ENCODE measurements at regions not wholly inside any gene's neighbourhood (a gene's known extent, or its start where the extent isn't known, plus 50 kb on each side); places are given as distances from the start of the nearest gene placed in this dataset.
"Not testable (repeated sequence)": the region's sequence is repeated elsewhere in the genome, so short reads cannot be mapped to it uniquely, and the experiment has no call there.

DNA sequence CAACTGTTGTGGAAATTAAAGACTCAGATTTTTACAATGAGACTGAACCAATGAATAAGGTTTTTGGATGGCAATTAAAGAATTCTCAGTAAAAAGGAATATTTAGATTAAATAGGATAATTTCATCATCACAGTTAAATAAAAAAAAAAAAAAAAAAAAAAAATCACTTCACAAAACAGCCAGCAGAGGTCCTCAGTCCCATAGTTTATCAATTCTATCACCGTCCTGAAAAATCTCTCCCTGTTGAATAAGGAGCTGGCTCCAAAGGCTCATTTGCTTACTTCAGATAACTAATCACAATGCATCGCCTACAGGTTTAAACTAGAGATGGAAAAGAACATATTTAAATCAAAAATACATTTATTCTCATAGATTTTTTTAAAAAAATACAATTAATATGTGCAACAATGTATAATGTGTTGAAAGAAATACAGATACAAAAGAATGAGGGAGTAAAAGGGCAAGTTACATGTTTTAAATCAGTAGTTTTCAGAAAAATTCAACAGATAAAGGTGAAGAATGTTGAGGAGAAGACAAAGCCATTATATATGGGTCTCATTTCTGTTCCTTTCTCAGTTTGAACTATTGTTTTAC lies 175.8 kb upstream of the CHD1 start:
- DNase-seq, result no peak

DNA sequence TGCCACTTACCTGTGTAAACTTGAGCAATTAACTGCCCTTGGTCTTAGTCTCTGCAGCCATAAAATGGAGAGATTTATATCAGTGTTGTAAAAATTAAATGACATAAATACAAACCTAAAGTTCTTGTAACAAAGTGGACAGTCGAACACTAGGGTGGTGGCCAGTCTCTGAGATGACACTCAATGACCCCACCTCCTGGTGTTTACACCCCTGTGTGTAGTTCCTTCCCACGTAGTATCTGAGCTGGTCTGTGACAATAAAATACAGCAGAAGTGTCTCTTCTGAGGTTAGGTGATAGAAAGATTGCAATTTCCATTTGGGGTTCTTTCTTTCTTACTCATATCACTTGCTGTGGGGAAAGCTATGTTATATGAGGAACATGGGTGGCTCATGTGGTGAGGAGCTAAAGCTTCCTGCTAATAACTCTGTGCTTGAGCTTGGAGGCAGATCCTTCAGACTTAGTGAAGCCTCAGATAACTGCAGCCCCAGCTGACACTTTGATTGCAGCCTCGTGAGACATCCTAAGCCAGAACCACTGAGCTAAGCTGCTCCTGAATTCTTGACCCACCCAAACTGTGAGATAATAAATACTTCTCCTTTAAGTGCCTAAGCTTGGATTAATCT lies 173.4 kb upstream of the CHD1 start:
- DNase-seq, result no peak

DNA sequence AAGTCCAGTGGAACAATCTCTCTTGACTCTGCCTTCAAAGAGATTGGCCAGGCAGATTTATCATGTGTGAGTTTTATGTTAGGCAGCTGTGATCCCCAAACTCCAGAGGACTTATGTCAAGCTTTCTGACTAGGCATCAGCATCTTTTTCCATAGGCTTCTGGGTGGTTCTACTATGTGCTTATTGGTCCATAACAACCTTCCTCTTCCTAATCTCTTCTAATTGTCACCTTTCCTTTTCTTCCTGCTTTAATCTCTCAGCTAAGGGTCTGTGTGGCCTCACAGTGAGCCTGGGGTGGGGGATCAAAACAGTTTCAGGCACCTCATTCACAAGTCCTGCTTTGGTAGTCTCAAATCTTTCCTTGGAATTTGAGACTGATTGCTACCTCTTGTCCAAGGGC lies 170.9 kb upstream of the CHD1 start:
- no peak for DNase-seq

DNA sequence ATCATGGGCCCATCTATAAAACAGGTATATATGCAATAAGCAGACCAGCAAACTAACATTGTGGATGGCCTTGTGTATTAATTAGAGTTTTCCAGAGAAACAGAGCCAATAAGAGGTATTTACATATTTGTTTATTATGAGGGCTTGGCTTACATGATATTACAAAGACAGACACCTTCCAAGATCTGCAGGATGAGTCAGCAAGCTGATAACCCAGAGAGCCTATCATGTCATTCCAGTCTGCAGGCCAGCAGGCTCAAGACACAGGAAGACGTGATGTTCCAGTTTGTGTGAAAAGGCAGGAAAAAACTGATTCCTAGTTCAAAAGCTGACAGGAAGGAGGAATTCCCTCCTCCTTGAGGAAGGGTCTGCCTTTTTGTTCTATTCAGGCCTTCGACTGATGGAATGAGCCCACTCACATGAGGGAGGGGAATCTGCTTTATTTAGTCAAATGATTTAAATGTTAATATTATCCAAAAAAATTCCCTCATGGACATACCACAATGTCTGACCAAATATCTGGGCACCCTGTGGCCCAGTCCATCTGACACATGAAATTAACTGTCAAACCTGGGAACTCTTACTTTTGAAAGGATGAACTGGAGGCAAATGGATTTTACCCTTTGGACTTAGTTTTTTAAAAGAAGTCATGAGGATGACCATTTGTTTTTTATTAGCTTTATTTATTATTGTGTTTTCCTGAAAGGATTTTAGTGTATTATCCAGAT lies 161.2 kb upstream of the CHD1 start:
- no peak for DNase-seq

DNA sequence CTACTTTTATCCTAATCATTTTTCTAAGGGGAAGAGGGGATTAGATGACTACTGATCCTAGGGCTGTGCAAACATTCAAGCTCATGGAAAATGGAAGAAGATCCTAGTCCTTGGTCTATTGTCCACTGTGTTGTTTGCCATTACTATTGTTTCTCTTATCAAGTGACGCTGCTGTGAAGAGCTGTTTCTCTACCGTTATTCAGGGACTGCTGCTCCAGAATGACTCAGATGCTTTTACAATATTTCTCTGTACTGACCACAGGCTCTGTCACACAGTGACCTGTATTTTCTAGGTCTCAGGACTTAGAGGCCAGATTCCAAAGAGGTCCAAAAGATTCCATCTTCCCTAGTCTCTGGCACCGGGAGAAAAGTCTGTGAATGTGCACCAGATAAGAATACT lies 159.5 kb upstream of the CHD1 start:
- no peak for DNase-seq

DNA sequence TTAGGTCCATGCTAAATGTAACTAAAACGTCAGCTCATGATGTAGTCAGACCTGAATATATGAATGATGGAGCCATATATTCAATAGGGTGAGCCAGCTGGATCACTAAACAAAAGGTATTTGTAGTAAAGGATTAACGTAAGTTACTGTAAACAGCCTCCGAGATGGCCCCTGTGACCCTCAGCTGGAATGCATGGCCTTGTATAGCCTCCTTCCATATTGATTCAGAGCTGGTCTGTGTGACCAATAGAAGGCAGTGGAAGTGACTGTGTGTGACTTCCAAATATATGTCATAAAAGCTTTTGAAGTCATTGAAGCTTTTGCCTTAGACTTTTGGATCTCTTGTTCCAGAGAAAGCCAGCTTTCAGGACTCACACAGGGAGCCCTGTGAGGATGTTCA lies 154.4 kb upstream of the CHD1 start:
- DNase-seq, result no peak

DNA sequence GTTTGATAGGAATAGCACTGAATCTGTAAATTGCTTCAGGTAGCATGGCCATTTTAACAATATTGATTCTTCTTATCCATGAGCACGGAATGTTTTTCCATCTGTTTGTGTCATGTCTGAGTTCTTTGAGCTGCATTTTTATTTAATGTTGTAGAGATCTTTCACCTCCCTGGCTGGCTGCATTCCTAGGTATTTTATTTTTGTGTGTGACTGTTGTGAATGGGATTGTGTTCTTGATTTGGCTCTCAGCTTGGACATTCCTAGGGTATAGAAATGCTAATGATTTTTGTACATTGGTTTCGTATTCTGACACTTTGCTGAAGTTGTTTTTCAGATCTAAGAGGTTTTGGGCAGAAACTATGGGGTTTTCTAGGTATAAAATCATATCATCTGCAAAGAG lies 152.9 kb upstream of the CHD1 start:
- DNase-seq, result no peak

DNA sequence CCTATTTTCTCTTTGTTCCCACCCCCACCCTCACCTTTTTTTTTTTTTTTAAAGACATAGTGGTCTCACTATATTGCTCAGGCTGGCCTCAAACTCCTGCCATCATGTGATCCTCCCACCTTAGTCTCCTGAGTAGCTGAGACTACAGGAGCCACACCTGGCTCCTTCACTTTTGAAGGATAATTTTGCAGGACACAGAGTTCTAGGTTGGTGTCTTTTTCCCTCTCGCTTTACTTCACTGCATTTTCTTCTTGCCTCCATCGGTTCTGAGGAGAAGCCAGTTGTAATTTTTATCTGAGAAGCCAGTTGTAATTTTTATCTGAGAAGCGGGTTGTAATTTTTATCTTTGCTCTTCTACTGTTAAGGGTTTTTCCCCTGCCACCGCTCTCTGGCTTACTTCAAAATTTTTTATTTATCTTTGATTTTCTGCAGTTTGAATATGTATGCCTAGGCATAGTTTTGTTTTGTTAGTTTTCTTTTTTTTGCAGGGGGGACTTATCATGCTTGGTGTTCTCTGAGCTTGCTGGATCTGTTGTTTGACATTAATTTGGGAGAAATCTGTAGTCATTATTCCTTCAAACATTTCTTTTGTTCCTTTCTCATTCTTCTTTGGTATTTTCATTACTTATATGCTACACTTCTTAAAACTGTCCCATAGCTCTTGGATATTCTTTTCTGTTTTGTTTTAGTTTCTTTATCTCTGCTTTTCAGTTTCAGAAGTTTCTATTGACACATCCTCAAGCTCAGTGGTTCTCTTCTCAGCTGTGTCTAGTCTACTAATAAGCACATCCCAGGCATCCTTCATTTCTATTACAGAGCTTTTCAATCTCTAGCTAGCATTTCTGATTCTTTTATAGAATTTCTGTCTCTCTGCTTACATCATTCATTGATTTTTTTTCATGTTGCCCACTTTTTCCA lies 148.2 kb upstream of the CHD1 start:
- no peak for DNase-seq

DNA sequence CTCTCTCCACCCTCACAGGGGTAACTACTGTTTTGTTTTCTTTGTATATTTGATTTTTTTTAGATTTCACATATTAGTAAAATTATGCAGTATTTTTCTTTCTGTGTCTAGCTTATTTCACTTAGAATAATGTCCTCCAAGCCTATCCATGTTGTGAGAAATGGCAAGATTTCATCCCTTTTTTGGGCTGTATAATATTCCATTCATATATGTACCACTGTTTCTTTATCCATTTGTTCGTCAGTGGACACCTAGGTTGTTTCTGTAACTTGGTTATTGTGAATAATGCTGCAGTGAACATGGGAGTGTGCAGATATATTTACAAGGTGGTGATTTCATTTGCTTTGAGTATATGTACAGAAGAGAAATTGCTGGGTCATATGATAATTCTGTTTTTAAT lies 144.0 kb upstream of the CHD1 start:
- no peak for DNase-seq

DNA sequence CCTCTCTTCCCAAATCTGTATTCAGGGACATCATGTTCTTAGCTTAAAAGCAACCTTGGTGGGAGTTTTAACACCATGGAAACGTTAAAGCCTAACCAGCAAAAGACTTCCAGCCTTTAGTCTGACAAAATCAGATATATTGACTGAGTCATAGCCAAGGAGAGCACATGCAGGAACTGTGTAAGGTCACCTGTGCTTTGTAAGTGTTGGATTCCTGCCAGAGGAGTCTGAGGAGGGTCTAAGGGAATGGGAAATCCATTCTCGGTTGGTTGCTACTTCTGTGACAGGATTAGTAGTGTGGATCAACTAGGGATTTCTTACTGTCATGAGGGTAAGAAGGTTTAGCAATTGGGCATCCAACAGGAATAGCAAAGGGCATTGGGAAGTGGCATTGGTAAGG lies 142.0 kb upstream of the CHD1 start:
- no peak for DNase-seq

DNA sequence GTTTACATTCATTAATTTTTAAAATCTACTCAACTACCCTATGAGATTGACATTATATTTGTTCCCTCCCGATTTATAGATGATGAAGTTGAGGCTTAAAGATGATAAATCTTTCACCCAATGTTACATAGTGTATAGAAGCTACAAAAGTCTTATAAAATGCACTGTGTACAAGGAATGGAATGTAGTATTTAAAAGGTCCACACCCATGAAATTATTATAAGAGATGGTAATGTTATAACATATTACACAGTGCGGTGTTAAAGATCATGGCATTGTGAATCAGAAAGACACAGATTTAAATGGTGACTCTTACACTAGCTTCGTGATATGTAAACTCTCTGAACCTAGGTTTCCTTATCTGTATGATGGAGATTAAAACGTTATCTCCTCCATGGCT lies 141.6 kb upstream of the CHD1 start:
- DNase-seq, result no peak

DNA sequence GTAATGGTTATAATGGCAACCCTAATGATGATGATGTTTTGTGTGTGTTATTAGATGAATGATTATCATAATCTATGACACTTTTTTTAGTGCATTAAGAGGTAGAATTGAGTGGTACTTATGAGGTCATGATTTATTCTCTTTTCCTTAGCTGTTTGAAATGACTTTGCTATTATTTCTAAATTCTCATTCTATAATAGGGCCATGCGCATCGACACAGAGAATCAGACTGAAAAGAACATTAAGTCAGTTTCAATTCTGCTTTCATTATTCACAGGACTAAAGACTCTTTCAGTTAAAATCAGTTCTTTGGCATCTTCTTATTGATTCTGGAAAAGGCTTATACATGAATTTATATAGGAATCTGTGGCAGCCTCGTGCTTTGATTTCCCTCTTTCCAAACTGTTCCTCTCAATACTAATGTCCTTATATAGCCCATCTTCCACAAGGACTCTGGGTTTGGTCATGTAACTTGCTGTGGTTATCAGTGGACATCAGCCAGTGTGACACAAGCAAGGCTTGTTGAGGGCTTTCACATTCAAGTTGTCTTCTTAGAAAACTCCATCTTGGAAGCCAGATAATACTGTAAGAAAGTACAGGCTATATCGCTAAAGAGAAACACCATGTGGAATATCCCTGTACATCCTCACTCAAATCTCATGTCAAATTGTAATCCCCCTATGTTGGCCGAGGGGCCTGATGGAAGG lies 140.3 kb upstream of the CHD1 start:
- no peak for DNase-seq

DNA sequence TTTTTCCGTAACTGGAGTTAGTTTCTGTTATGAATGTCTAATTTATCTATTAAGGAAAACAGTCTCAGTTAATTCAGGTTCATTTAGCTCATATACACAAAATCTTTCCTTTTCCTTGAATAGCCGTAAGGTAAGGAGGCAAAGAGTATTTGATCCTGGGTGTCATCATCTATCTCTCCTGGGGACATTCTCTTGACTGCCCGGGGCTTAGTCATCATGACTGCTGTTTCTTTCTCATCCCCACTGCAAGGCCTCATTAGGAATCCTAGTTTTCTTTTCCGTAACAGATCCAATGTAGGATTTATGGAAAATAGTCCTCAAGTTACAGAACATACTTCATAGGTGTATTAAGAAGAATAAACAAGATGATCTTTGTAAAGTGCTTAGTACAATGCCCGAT lies 134.9 kb upstream of the CHD1 start:
- no peak for DNase-seq

DNA sequence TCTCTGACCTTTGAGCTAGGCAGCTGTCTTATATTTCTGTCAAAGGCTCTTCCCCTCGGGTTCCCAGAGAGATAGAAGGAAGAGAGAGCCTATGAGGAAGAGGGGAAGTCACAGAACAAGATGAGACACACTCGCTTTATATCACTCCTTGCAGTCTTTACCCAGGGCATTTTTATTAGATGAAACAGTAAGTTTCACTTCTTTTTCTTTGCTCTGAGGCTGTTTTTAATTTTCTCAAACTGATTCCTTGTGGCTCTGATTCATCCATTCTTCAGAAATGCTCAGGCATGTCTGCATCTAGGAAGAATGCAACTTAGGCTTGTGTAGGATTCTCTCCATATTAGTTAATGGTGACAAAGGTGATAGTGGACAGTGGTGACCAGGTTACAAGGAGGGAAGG lies 132.9 kb upstream of the CHD1 start:
- DNase-seq, result no peak

DNA sequence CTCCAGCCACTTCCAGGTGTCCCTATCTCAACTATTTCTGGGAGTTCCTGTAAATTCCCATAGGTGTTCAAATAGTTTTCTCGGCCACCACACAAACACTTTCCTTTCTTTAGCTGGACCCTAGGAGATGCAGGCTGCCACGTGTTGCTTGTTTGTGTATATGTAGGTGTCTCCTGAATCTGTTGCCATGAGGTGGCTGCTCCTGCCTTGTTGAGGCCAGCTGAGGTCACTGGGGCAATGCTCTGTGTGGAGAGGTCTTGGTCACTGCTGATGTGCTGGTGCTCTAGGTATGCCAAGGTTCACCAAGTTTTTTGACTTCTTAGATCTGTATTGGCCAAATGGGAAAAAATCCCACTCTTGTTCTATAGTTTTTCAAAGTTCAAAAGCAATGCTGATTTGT lies 132.5 kb upstream of the CHD1 start:
- DNase-seq, result no peak

DNA sequence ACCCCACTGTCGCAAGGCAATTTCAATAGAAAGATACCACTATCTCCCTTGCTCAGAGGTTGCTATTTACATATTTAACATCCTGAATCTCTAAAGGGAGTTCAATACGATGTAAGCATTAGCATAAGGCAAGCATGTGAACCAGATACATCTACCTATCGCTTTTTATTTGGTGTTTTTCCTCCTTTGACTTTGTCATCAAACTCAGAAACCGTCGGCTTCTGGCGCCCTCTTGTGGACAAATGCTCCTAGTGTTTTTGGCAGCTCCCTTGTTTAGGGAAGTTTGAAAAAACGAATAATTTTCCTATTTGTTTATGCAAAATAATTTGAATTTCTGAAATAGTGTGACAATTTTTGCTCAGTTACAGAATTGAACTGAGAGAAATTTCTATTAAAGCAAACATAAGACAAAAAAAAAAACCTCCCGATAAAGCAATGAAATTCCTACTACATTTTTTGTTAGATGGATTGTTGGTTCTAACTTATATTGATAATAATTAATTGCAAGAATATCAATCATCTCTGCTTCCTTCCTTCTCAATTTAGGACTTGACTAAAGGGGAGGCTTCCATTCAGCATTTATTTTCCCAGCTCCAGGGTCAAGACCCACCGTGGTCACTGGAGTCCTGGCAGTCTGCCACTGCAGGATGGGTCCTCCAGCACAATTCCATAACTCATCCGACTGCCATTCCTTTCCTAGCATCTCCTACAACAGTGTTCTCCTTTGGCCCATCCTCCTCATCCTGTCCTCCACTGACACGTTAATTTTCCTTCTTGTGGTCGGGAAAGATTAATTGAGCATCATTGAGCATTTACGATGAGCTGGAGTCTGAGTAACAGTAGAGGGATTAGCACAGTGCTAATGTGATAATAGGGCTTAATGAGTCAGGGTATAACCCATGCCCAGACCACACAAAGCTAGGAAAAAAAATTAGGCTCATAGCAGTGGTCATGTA lies 131.8 kb upstream of the CHD1 start:
- DNase-seq, result peak; percentile 54 to 85 (median 82)

DNA sequence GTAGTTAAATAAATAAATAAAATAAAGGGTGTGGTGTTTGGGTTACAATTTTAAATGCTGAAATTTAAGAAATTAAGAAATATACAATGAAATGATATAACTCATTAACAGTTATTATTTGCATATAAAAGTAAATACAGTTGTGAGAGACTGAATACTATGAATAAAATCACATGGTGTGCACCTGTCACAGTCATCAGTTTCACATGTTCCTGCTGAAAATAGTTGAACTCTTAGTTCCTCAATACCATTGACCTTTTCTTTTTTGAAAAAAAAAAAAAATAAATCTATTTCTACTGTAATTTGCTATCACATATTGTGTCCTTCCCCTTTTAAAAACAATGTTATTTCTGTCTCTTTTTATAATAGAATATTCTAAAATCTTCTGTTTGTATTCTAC lies 130.9 kb upstream of the CHD1 start:
- DNase-seq, result no peak

DNA sequence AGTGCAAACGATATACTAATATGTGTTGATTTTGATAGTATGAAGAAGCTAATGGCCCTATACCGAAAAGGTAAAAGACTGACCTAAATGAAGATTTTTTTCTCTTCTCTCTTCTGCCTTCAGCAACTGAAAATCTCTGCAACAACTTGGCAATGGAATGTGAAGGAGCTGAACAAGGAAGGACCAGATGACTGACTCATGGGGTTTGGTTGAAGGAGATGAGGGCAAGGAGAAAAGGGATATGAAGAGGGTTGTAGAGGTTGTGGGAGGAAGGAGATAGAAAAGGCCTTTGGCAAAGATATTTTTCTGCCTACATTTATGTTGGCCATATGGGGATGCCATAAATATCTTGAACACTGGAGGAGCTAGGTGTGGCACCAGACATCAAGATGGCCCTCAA lies 129.7 kb upstream of the CHD1 start:
- DNase-seq, result no peak

DNA sequence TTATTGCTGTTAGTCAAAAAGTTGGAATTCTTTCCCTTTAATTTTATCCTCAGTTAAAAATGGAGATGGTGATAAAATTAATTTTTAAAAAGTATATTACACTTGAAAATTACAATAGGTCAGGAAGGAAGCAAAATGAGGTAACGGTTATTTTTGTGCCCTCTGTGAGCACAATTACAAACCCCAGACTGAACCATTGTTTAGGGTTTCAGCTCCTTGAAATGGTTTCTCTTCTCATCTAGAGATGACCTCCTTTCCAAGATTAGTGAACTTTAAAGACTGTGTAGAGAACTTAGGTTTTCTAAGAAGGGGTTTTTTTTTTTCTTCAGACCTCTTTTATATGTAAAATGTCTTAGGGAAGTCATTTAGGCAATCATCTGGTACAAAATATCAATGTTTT lies 126.2 kb upstream of the CHD1 start:
- no peak for DNase-seq

DNA sequence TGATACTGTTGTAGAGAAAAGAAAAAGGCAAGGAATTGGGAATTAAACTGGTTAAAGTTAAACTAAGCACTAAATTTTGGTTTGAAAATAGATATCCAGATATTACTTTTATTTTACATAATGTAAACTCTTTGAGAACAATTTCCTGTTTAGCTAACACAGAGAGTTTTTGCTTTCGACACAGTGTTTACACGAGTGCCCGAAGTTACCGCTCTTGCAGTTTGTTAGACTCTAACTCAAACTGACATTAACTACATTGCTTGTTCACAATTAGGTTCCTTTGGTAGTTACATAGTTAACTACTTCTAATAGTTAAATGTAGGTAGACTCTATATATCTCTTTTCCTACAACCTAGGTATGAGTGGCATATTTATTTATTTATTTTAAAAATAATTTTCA lies 117.1 kb upstream of the CHD1 start:
- DNase-seq, result no peak

DNA sequence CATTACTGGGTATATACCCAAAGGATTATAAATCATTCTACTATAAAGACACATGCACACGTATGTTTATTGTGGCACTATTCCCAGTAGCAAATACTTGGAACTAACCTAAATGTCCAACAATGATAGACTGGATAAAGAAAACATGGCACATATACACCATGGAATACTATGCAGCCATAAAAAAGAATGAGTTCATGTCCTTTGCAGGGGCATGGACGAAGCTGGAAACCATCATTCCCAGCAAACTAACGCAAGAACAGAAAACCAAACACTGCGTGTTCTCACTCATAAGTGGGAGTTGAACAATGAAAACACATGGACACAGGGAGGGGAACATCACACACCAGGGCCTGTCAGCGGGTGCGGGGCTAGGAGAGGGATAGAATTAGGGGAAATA lies 114.5 kb upstream of the CHD1 start:
- not testable (repeated sequence) for DNase-seq

DNA sequence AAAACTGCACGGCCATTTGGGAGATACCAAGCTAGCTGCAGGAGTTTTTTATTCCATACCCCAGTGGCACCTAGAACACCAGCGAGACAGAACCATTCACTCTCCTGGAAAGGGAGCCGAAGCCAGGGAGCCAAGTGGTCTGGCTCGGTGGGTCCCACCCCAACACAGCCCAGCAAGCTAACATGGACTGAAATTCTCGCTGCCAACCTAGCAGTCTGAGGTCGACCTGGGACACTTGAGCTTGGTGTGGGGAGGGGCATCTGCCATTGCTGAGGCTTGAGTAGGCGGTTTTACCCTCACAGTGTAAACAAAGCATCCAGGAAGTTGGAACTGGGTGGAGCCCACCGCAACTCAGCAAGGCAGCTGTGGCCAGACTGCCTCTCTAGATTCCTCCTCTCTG lies 108.9 kb upstream of the CHD1 start:
- DNase-seq, result peak in 2 of 4 experiments; percentile 34 to 52
